Stomach (tissue), 8 donors: ENCODE measurements at regions not wholly inside any gene's neighbourhood (a gene's known extent, or its start where the extent isn't known, plus 50 kb on each side); places are given as distances from the start of the nearest gene placed in this dataset.
A peak's percentile ranks its signal among the peaks of the same experiment; 100 is the strongest.

Source experiments
- DNase-seq, 2 donors: peaks; one replicate each; pipeline versions ENCODE4 v3.0.0 to v3.0.0-alpha.2; 2013 to 2019
- H3K27ac ChIP-seq, 5 donors: fragments of 200-600 bp in 4 of 5; sonication (generic) in 4 of 5; one replicate each; pipeline ENCODE4 v1.5.1; 2013 to 2019; ENCODE audit warnings: mild to moderate bottlenecking in 1 of 5, moderate library complexity in 1 of 5
- H3K27me3 ChIP-seq, 3 donors: fragments of 200-600 bp; sonication (generic); one replicate each; pipeline ENCODE4 v1.5.1; 2017 to 2019; ENCODE audit warnings: mixed run types in 1 of 3
- H3K36me3 ChIP-seq, 4 donors: fragments of 200-600 bp; sonication (generic); 1 replicate in 3 of 4; 2 replicates in 1 of 4; pipeline ENCODE4 v1.5.1; 2016 to 2019
- H3K4me1 ChIP-seq, 4 donors: fragments of 200-600 bp; sonication (generic); one replicate each; pipeline ENCODE4 v1.5.1; 2016 to 2019
- H3K4me3 ChIP-seq, 4 donors: fragments of 200-600 bp; sonication (generic) in 3 of 4; one replicate each; pipeline ENCODE4 v1.5.1; 2016 to 2019; ENCODE audit warnings: mild to moderate bottlenecking in 1 of 4
- H3K9me3 ChIP-seq, 4 donors: fragments of 200-600 bp; sonication (generic); one replicate each; pipeline ENCODE4 v1.5.1; 2016 to 2019
- EP300 ChIP-seq: sonication (generic); formaldehyde crosslinking; IDR thresholded peaks from one replicate; pipeline ENCODE4 v1.6.1; 2017; ENCODE audit warnings: antibody characterized with exemption
- POLR2A ChIP-seq, 4 donors: fragments of 450-650 bp; IDR thresholded peaks; one replicate each; pipeline ENCODE4 v1.6.1; 2016; ENCODE audit warnings: antibody characterized with exemption in 4 of 4, control low read depth in 2 of 4, mild to moderate bottlenecking in 1 of 4, moderate library complexity in 1 of 4
- POLR2AphosphoS5 ChIP-seq, 3 donors: sonication (generic); formaldehyde crosslinking; IDR thresholded peaks; one replicate each; pipeline ENCODE4 v1.6.1; 2016; ENCODE audit warnings: antibody characterized with exemption in 3 of 3
- WGBS, 5 donors: extraction: QIAGEN DNeasy Blood & Tissue Kit in 3 of 5; methylation state at CpG; one replicate each; pipeline versions ENCODE4 v1.1.5 to v1.1.7; 2013 to 2018; 5-methylcytosine and 5-hydroxymethylcytosine counted together
- intact Hi-C: fragments of 100-400 bp; cut with DNase I; formaldehyde crosslinking; loops from one replicate; pipeline ENCODE4 v1.15.1; 2023; ENCODE audit warnings: low total_unique reads
- TF ChIP-seq, protein P1 (sequence below), 7 experiments: fragments of 450-650 bp in 4 of 7; fragments of 200-600 bp in 3 of 7; sonication (generic) in 3 of 7; IDR thresholded peaks; one replicate each; pipeline ENCODE4 v1.5.1; 2016 to 2019; ENCODE audit warnings: antibody characterized with exemption in 7 of 7, control low read depth in 2 of 7, mild to moderate bottlenecking in 1 of 7
- donor health status: healthy with polysubstance abuse.
- donor health status: Bipolar disorder and iron deficiency.
- donor health status: healthy.

DNA sequence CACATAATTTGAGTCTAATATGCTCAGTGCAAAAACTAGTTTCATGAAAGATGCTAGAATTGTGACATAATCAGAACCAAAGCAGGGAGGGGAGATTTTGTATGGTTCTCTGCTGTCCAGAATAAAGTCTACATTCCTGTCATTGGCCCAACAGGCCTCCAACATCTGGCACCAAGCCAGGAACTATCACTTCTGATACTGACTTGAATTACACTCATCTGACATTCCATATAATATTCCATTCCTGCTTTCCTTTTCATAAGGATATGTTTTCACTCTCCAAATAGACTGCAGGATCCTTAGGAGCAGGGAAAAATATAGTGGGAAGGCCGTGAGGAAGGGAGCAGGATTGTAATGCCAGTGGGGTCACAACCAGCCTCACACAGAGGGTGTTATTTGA, 84.6 kb upstream of the BTN3A2 start:
- WGBS, 5 donors = 85 to 94% (median 89%) methylated on average over 1 of the region's 1 CpG
- Histone ChIP-seq H3K9me3 (no peaks in the 10 kb centered on the region), H3K4me3 (no peak overlapping the region), H3K4me1 (peaks cover 0 to 27% (median 15%) of the 10 kb centered on the region in 4 donors), H3K27me3 (peaks cover 0 to 15% (median 0%) of the 10 kb centered on the region in 3 donors), H3K36me3 (peaks cover 0 to 7% (median 3%) of the 10 kb centered on the region in 4 donors), H3K27ac (no peak overlapping the region)
- intact Hi-C loops = no loop called here
- TF ChIP-seq POLR2A (IDR thresholded peaks at IDR 0.05) (no peak), EP300 (no peak), POLR2AphosphoS5 (IDR thresholded peaks at IDR 0.05) (no peak)
- TF ChIP-seq, protein P1, sequence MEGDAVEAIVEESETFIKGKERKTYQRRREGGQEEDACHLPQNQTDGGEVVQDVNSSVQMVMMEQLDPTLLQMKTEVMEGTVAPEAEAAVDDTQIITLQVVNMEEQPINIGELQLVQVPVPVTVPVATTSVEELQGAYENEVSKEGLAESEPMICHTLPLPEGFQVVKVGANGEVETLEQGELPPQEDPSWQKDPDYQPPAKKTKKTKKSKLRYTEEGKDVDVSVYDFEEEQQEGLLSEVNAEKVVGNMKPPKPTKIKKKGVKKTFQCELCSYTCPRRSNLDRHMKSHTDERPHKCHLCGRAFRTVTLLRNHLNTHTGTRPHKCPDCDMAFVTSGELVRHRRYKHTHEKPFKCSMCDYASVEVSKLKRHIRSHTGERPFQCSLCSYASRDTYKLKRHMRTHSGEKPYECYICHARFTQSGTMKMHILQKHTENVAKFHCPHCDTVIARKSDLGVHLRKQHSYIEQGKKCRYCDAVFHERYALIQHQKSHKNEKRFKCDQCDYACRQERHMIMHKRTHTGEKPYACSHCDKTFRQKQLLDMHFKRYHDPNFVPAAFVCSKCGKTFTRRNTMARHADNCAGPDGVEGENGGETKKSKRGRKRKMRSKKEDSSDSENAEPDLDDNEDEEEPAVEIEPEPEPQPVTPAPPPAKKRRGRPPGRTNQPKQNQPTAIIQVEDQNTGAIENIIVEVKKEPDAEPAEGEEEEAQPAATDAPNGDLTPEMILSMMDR (IDR thresholded peaks at IDR 0.05) = no peak
- DNase-seq = no peak

DNA sequence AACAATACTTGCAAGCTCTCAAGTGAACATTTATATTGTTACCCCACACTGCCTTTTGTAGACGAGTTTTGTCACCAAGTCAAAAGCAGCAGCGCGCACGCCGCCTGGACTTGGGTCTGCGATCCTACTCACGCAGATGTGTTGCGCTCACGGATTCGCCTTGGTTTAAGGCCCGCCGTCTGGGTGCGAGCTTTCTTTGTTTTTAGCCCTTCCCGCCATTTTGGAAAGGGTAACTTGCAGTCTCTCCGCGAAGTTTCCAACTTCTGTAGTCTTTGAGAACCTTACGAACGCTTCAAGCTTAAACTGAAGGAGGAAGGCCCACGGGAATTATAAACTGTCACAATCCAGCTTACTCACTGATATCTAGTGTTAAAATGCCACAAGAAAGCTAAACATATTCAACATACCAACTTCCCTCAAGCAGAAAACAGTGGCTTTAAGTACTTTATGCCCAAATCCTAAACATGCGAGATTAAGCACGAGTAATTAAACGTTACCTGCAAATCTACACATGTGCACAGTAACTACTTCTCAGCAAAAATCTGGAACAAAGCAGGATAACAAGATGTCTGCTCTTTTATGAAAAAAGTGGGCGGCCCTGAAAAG, 80.4 kb upstream of the BTN3A2 start:
- Histone ChIP-seq H3K9me3 (peaks cover 0 to 8% (median 2%) of the 10 kb centered on the region in 4 donors), H3K4me3 (peak overlapping the region; percentile 42 to 58 (median 56)), H3K27ac (peak overlapping the region; percentile 92 to 99 (median 94)), H3K4me1 (peaks cover 0 to 36% (median 15%) of the 10 kb centered on the region in 4 donors), H3K27me3 (no peaks in the 10 kb centered on the region), H3K36me3 (peaks cover 0 to 7% (median 3%) of the 10 kb centered on the region in 4 donors)
- peak in 1 of 3 donors; percentile 36 for TF ChIP-seq POLR2AphosphoS5 (IDR thresholded peaks at IDR 0.05)
- no peak for TF ChIP-seq POLR2A (IDR thresholded peaks at IDR 0.05)
- peak; percentile 55 to 89 for DNase-seq
- intact Hi-C loops = no loop called here
- 0 to 2% (median 0%) methylated on average over 23 of the region's 23 CpGs for WGBS, 5 donors

- intact Hi-C loops = no loop called here
These were observed 79.6 kb upstream of the BTN3A2 start for GRCh38 chr6:26285143-26286134.

DNA sequence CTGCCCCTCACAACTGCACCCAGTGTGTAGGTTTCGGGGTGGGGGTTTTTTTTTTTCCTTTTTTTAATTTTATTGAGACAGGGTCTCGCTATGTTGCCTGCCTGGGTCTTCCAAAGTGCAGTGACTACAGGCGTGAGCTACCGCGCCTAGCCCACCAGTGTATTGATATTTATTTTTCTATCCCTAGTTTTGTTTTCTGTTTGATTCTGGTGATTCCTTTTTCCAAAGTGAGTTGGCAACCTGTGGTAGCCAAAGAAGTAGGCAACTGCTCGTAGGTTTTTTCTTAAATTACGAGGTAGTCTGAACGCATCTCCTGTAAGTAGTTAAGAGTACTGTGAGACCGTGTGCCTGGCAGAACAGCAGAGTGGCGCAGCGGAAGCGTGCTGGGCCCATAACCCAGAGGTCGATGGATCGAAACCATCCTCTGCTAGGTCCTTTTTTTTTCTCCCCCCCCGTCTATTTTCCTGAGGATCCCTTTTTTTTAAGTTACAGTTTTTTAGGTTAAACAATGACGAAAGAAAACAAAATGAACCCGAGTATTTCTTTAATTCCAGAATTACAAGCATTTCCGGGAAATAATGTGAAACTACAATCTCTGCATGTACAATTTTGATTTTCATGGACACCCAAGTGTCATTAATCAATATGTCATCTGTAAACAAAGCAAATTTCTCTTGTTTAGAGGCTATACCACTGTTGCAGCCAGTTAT, 78.7 kb upstream of the BTN3A2 start:
- WGBS, 5 donors = 3 to 5% (median 4%) methylated on average over 18 of the region's 18 CpGs
- TF ChIP-seq, protein P1 (IDR thresholded peaks at IDR 0.05) = no peak
- TF ChIP-seq EP300 (no peak), POLR2A (IDR thresholded peaks at IDR 0.05) (no peak), POLR2AphosphoS5 (IDR thresholded peaks at IDR 0.05) (peak; percentile 53 to 67 (median 65))
- peak; percentile 78 to 95 for DNase-seq
- H3K4me3 ChIP-seq = peak overlapping the region; percentile 42 to 58 (median 56)
- intact Hi-C loops = no loop called here
- H3K36me3 ChIP-seq = no peaks in the 10 kb centered on the region
- peak overlapping the region; percentile 92 to 99 (median 94) for H3K27ac ChIP-seq
- H3K4me1 ChIP-seq = peaks cover 0 to 36% (median 15%) of the 10 kb centered on the region in 4 donors
- H3K9me3 ChIP-seq = peaks cover 0 to 8% (median 2%) of the 10 kb centered on the region in 4 donors
- H3K27me3 ChIP-seq = no peaks in the 10 kb centered on the region

More at GRCh38 chr6:26285143-26286134, 79.6 kb upstream of the BTN3A2 start:
- Histone ChIP-seq H3K9me3 (peaks cover 0 to 8% (median 2%) of the 10 kb centered on the region in 4 donors), H3K4me1 (peaks cover 0 to 36% (median 15%) of the 10 kb centered on the region in 4 donors), H3K36me3 (peaks cover 0 to 7% (median 3%) of the 10 kb centered on the region in 4 donors), H3K27ac (peak overlapping the region; percentile 92 to 99 (median 94)), H3K4me3 (peak overlapping the region; percentile 42 to 58 (median 56)), H3K27me3 (no peaks in the 10 kb centered on the region)
- WGBS, 5 donors = 0 to 1% (median 0%) methylated on average over 53 of the region's 53 CpGs
- DNase-seq = peak; percentile 96 to 99
- TF ChIP-seq EP300 (peak; percentile 76), POLR2AphosphoS5 (IDR thresholded peaks at IDR 0.05) (peak; percentile 89 to 99 (median 96)), POLR2A (IDR thresholded peaks at IDR 0.05) (peak in 2 of 4 donors; percentile 56 to 78)
- TF ChIP-seq, protein P1 (IDR thresholded peaks at IDR 0.05) = no peak
